Kidney glomerular epithelial cell (primary cell): ENCODE measurements at regions not wholly inside any gene's neighbourhood (a gene's known extent, or its start where the extent isn't known, plus 50 kb on each side); places are given as distances from the start of the nearest gene placed in this dataset.
A peak's percentile ranks its signal among the peaks of the same experiment; 100 is the strongest.

Experiments used
- DNase-seq: peaks from one replicate; lab custom pipeline; 2025; lab: John Stamatoyannopoulos, UW

GRCh38 chr17:36756695-36757094, 155.3 kb downstream of the MRM1 start:
- DNase-seq: no peak

DNA sequence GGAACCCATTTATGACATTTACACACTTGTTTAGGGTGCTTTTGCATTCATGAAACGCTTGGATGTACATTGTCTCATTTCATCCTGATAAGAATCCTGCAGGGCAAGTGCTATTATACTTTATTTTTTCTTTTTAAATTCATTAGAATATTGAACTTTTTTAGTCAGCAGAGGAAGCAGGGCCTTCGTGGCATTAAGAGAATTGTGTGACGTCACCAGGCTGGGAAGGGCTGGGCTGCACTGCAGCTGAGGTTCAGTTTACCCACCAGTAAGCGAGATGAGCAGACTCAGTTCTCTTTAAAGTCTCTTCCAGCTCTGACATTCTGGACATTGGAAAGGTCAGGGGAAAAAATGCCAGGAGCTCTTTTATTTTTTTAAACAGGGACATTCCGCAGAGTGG, 159.0 kb downstream of the MRM1 start:
- DNase-seq: no peak

- DNase-seq: no peak
These were observed 160.0 kb downstream of the MRM1 start for GRCh38 chr17:36761203-36761950.

DNA sequence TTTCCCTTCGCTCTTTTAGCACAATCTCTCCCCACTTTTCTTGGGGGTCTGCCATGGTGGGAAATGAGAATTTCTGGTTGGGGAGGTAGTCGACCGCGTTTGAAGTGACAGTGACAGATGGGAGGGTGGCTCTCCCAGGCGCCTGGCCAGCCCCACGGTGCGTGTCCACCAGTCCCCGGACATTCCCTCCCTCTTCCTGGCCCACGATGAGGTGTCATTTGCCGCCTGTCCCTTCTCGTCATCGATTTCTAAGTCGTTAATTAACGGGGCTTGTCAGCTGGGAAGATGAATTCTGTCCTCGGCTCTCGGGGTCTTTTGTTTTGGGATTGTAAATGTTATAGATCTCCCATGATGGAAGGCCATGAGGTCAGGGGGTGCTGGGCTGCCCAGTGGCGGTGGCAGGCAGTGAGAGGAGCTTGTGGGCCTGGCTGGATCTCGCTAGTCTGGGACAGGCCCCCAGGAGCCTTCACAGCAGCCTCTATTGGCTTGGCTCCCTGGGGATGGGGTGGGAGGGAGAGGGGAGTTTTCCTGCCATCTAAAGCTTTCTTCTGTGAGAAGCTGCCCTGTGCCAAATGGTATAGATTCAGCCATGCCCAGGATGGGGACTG, 164.2 kb downstream of the MRM1 start:
- no peak for DNase-seq

GRCh38 chr17:36768394-36768793, 167.0 kb downstream of the MRM1 start:
- DNase-seq: no peak

DNA sequence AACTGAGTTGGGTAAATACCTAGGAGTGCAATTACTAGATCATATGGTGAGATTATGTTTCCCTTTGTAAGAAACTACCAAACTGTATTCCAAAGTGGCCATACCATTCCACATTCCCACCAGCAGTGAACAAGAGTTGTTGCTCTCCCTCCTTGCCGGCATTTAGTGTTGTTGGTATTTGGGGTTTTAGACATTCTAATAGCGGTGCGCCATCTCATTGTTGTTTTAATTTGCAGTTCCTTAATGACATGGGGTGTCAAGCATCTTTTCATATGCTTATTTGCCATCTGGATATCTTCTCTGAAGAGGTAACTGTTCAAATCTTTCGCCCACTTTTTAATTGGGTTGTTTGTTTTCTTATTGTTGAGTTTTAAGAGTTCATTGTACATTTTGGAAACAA, 164.2 kb upstream of the LHX1 start:
- no peak for DNase-seq

- no peak for DNase-seq
These were observed 160.2 kb upstream of the LHX1 start for GRCh38 chr17:36777118-36777517.

GRCh38 chr17:36778448-36778847, 158.8 kb upstream of the LHX1 start:
- peak; percentile 83 for DNase-seq

DNA sequence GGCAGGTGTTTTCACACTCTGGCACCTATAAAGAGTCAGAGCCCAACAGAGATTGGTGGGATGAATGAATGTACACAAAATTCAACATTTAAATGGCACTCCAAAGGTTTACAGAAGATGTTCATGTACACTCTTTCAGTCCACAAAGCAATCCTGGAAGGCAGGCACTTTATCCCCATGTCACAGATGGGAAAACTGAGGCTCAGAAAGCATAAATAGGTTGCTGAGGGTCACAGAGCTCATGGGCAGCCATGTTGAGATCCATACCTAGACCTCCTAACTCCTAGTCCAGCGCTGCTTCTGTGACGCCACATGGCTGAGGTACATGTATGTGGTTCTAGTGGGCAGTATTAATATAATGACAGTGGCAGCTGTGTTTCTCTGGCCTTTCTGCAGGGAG, 157.7 kb upstream of the LHX1 start:
- no peak for DNase-seq

DNA sequence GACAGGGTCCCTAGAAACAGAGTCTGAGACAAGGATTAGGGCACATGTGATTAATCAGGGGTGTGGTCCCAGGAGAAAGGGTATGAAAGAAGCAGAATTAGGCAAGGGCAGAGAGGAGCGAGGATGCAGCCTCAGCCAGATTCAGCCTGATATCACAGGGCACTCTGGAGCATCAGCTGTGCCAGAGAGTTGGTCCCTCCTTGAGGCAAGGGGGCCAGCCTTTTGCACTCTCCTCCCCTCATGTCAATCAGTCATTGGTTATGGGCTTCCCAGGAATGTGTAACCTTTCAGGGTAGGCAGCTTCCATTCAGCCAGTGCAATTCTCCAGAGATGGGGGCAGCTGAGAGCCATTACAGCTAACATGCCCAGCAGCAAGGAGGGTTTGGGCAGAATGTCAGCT, 152.6 kb upstream of the LHX1 start:
- no peak for DNase-seq

DNA sequence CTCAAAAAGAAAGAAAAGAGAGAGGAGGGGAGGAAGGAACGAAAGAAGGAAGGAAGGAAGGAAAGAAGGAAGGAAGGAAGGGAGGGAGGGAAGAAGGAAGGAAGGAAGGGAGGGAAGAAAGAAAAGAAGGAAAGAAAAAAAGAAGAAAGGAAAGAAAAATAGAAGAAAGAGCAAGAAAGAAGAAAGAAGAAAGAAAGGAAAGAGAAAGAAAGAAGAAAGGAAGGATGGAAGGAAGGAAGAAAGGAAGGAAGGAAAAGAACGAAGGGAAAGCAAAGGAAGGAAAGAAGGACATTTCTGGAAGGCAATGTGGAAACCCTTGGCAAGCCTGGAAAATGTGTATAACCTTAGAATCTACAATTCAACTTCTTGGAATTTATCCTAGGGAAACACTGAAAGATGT, 150.4 kb upstream of the LHX1 start:
- DNase-seq: no peak

DNA sequence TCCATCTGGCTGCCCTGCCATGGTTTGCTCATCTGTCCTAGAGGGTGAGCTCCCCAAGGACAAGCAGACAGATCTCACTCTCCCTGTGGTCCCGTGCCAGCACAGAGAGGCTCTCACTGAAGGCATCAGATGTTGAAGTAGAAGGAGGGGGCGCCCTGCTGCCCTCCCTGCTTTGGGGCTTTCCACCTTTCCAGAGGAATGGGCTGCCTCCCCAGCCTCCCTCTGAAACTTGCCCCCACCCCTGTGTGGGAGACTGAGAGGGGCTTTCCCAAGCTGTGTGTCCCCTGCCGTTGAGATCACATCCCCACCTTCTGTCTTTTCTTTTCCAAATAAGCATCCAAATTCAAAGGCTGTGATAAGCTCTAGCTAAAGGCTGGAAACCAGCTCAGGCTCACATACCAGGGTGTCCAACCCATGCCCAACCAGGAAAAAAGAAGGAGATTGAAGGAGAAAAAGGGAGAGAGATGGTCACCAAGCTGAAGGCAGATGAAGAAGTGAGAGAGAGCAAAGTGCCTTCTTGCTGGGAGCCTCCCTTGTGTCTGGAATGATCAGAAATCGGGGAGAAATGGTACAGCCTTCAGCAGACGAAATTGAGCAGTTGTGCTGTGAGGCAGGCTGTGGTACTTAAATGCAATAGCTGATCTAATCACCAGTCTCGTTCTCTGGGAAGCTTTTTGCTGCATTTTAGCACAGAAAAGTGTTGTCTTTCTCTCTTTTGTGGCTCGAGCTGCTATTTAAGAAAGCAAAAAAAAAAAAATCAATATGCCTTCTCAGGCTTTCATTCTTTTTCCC, 145.9 kb upstream of the LHX1 start:
- no peak for DNase-seq

GRCh38 chr17:36791942-36792475, 145.3 kb upstream of the LHX1 start:
- no peak for DNase-seq

DNA sequence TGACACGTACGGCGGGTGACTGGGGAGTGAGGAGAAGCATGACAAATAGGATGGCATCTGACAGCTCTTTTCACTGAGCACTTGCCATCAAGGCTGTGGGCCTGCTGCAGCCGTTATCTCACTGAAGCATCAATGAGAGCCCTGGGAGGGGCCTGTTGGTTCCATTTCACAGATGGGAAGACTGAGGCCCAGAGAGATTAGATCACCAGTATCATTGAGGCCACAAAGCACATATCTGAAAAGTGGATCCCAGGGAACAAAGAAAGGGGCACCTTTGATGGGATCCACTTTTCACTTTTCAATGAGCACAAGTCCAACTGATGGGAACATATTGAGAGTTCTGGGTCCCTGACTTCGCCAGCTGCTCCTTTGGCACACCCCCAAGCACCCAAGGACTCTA, 144.4 kb upstream of the LHX1 start:
- DNase-seq: no peak

DNA sequence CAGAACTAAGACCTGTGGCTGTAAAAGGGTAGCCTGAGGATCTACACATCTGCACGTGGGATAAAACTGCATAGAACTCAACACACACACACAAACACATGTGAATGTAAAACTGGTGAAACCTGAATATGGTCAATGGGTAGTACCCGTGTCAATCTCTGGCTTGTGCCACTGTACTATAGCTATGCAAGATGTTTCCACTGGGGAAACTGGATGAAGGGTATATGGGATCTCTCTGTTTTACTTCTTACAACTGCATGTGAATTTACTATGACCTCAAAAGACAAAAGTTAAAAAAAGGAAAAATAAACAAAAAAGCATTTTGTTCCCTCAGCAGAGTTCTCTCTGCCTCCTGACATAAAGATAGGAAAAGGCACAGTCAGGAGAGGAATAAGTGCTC, 143.3 kb upstream of the LHX1 start:
- DNase-seq: no peak

GRCh38 chr17:36807496-36808179, 129.6 kb upstream of the LHX1 start:
- no peak for DNase-seq

GRCh38 chr17:36808180-36808661, 129.1 kb upstream of the LHX1 start:
- no peak for DNase-seq

DNA sequence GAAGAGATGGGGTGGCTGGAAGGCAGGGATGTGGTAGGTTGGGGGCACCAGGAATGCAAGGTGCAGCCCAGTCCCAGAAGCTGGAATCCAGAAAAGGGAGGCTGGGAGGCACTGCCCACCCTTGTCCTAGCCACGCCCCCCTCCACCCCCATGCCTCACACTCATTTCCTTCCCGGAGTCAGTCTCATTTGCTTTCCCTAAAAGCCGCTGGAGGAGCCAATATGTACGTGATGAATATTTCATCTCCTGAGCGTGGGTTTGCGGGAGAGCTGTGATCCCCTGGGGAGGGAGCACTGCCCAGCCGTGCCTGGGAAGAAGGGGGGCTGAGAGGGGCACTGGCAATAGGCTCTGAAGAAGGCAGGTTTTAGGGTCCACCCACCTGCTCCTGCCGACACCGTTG, 124.5 kb upstream of the LHX1 start:
- DNase-seq: no peak

GRCh38 chr17:36813357-36813756, 123.9 kb upstream of the LHX1 start:
- DNase-seq: no peak

DNA sequence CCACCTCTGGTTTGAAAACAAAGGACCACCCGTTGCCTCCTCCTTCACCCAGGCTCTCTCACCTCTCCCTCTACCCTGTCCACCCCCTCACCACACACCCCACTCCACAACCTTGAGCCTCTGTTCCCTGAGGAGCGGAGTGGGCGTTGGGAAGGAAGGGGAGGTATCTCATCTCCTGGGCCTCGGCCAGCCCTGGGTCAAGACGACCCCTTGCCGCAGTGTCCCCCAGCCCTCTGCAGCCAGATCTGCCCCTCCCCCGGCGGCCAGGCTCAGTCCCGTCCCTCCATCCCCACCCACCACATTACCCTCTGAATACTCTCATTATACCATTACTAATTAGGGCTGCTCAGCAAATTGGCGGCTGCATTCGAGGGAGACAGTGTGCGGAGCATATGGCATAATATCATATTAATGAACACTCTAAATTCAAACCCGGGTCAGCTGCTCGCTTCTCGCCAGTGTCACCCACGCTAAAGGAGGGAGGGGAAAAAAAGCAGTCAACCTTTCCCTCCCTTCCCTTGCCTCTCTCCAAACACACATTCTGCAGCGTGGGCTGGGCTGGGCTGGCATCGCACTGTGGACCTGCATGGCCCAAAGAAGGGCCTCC, 123.2 kb upstream of the LHX1 start:
- DNase-seq: no peak

- no peak for DNase-seq
These were observed 122.3 kb upstream of the LHX1 start for GRCh38 chr17:36814958-36815357.
